ENCODE measurements at regions not wholly inside any gene's neighbourhood (a gene's known extent, or its start where the extent isn't known, plus 50 kb on each side); places are given as distances from the start of the nearest gene placed in this dataset.
"Not testable (repeated sequence)": the region's sequence is repeated elsewhere in the genome, so short reads cannot be mapped to it uniquely, and the experiment has no call there.

DNA sequence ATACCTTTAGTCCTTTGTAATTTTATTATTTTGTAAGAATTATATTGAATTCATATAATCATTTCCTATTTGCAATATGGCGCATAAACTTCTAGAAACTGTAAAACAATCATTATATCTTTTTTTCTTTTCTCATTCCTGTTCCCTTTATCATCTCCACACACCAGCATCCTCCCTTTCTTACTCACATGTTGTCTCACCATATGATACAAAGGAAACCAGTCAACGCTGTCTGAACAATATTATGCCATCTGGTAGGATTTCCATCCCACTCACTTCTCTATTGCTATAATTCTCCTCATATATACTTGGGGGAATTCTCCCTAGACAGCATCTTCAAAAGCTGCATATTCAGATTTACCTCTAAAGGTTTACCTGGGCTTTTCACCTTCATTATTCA lies 389.8 kb downstream of the NDFIP2 start:
- no peak for DNase-seq (ENCODE audit: low read depth)

DNA sequence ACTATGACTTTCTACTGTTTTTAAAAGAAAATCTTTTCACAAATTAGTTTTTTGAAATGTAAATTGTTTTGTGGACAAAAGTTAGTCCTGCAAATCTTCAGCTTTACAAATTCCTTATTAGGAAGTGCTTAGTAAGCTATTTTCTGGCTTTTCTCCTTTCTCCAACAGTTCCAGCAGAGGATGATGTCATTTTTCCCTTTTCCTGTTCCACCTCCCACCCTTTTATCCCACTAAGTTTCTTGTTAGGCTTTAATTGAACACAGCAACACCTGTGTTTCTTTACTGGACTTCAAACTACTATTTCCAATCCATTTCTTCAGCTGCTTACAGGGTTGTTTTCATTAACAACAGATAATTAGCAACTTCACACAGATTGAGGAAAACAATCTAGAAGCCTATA lies 389.2 kb downstream of the NDFIP2 start:
- no peak for DNase-seq (ENCODE audit: low read depth)

DNA sequence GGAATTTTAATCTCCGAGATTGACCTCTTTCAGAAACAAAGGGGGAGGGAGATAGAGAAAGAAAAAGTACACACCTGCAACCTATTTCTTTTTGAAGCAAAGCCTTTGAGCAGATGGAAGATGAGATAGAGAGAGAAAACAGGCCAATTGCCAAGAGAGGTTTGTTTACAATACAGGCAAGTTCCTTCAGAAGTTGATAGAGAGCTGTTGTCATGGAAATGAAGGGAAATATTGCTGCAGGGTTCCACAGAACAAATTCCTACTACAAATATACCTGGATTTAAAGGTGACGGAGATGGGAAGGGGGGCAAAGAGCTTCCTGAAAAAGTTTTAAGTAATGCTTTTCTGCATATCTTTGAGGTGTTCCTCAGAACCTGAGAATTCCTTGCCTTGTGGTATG lies 388.4 kb downstream of the NDFIP2 start:
- no peak for DNase-seq (ENCODE audit: low read depth)

DNA sequence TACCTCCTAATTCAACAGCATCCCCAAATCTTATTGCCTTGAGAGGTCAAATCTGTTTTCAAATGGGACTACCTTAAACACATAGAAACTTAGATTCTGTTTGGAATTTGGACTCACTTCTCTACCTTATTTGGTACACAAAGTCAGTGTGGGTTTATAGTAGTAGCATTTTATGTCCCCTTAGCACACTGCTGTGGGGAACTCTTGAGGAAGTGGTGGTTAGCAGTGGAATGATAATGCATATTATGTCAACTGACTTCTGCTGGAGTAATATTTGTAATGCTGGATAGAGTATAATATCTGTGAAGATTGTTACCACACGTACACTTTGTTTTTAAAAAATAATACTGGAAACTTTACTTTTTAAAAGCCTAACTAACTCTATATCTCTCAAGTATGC lies 386.3 kb downstream of the NDFIP2 start:
- DNase-seq (ENCODE audit: low read depth): no peak

DNA sequence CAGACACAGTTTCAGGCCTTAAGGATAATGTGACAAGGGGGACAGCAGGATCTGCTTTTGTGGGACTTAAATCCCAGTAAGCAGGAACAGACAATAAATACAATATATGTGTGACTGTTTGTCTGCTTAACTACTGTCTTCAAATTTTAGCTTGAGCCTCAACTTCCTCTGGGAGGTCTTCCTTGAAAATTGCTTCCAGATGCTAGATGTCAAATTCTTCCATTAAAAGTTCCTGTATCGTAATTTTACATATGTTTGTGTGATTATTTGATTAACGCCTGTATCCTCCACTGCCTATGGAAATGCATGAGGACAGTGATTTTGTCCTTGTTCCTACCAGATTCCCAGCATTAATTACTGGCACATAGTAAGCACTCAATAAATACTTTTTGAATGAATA lies 385.5 kb downstream of the NDFIP2 start:
- no peak for DNase-seq (ENCODE audit: low read depth)

DNA sequence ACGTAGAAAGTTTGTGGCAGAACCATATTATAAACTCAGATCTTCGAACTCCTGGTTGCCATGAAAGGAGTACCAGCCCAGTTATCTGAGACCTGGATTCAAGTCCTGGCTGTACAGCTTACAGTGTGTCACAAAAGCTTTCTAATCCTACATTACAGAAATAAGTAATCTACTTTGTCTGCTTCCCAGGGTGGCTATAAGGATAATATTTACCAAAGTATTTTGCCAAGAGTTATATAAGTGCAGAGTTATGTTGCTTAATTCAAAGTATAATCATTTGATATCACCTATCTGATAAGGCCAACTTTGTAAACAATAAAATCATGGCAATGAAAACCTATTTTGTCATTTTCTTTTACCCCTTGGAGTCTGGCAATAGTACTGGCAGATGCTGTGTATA lies 381.6 kb downstream of the NDFIP2 start:
- no peak for DNase-seq (ENCODE audit: low read depth)

DNA sequence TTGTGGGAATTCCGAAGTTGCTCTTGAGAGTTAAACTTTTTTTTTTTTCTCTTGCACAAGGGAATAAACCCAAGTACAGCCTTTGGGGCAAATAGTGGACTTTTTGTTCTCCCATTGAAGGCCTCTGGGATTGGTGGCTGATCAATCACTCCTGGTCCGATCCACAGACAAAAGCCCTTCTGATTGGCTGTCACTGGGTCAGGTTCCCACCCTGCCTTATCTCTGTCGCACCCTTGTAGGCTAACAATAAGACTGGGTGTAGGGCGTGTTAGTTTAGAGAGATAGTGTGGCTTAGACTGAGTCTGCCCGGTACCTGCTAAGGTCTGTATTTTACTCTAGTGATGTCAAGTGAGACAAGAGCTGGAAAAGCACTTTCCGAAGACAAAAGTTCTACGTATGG lies 380.8 kb downstream of the NDFIP2 start:
- DNase-seq (ENCODE audit: low read depth): no peak

DNA sequence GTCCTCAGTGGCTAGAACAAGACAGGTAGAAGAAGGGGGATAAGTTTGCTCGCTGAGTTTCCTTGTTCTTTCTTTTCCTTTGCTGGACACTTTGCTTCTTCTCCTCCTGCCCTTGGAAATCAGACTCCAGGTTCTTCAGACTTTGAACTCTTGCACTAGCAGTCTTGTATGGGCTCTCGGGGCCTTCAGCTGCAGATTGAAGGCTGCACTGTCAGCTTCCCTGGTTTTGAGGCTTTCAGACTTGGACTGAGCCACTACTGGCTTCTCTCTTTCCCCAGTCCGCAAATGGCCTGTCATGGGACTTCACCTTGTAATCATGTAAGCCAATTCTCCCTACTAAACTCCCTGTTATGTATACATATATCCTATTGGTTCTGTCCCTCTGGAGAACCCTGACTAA lies 379.8 kb downstream of the NDFIP2 start:
- DNase-seq (ENCODE audit: low read depth): no peak

DNA sequence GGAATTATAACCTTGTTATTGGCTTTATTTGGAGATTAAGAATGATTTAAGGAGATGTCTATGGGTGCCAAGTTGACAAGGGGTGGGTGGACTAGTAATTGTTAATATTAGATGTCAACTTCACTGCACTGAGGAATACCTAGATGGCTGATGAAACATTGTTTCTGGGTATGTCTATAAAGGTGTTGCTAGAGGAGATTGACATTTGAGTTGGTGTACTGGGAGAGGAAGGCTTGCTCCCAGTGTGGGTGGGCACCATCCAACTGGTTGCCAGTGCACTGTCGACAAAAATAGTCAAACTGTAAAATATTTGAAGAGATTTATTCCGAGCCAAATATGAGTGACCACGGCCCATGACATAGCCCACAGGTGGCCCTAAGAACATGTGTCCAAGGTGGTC lies 378.8 kb downstream of the NDFIP2 start:
- DNase-seq (ENCODE audit: low read depth): no peak

DNA sequence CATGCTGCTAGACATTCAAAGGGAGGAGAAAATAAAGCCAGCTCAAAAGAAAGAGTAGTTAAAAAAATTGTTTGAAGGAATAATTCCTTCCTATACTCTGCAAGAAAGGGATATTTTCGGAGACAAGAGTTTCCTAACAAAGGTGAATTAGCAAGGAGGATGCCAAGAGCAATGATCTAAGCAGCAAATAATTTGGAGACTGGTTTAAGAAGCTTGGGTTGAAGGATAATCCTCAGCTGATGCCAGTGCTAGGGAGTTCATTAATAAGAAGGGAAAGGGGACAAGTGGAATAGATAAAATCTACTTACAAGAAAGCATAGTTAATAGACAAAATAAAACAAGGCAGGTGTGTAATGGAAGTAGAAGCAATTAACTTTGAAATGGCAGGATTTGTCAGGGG lies 372.3 kb downstream of the NDFIP2 start:
- no peak for DNase-seq (ENCODE audit: low read depth)

DNA sequence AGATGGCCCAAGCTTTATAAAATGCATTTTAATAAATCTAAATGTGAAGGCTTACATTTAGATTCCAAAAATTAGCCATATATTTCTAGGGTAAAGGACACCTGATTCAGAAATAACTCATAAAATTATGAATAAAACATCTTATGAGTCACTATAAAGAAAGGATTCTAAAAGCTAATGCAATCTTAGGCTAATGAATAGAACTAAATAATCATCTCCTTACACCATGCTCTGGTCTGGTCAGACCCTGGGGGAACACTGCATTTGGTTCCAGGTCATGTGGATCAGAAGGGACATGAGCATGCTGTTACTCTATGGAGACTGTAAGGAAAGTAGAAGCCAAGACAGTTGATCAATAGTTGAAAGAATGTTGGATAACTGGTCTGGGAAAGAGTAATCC lies 370.4 kb downstream of the NDFIP2 start:
- DNase-seq (ENCODE audit: low read depth): no peak

DNA sequence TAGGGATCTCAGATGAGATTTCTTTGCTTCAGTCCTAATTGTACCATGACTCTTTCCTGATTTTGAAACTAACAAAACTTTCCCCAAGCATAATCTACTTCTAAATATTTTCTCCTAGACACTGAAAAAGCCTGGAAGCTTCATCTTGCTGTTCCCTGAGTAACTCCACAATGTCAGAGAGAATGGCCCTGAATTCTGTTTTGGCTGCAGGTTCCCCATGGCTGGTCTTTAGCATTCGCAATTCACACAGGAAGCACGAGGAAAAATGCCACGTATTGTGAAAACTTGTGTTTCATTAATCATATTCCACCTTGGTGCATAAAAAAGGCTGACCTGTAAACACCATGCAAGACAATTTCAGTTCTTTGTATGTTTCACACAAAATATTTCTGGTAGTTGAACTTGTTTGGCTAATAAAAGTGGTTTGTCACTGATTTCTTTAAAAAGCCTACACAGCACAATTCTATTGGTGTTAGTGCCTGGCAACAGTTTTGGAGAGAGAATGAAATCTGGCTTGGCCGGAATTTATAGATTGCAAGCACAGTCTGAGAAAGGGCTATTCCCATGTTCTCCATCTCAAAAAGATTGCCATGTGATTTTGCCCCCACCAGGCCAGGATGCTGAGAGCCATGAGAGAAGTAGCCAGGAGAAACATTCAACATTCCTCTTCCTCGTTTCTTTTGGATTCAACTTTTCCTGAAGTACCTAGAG lies 367.1 kb downstream of the NDFIP2 start:
- no peak for DNase-seq (ENCODE audit: low read depth)

DNA sequence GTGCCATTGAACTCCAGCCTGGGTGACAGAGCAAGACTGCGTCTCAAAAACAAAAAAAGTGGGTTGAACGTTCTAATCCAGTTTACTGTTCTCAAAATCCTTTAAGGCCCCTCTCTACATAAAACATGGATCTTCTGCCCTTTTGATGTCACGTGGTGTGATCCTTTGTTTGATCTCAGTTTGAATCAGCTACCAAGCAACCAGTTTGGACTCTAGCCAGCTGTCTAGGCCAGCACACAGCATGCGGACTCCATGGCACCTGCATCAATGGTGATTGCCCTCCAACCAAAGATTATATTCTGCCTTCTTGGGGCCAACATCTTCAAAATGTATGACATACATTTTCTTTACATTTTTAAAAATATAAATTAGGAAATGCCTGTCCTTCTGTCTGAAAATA lies 365.4 kb downstream of the NDFIP2 start:
- no peak for DNase-seq (ENCODE audit: low read depth)

DNA sequence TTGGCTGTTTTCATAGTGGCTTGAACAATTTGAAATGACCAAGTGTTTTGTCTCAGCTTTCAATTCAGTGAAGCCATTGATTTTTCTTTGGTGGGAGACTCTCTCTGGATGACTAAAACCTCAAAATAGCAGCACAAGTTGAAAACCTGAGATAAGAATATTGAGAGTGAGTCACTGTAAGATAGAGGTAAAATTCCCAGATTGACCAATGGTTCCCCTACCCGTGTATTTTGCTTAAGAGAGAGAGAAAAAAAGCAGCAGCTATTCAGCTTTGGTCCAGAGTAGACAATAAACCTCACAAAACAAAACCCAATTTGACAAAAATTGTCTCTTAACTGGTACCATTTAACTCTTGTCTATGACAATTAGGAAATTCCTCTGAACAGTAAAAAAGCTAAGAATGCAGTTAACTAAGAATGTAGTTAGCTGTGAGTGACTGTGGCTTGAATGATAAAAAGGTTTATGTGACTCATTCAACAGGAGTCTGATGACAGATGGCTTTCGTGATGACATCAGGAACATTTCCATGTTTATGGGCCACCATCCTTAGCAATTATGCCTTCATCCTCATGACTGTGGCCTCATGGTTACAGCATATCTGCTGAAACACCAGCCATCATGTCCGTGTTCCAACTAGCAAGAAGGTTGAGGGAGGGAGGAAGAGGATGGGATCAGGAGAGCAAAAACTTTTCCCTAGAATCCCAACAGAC lies 356.9 kb downstream of the NDFIP2 start:
- peak; percentile 66 for DNase-seq (ENCODE audit: low read depth)

DNA sequence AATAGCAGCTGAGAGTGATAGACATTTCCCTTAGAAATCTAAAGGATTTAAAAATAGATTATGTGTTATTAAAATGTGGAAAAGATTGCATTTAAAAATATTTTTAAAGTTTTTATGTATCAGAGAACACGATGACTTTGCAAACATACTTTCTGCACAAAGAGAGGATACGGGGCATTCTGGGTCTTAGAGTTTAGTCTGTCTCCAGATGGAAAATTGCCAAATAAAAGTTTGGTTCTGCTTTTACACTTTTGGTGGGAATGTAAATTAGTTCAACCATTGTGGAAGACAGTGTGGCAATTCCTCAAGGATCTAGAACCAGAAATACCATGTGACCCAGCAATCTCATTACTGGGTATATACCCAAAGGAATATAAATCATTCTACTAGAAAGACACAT lies 355.2 kb downstream of the NDFIP2 start:
- not testable (repeated sequence) for DNase-seq (ENCODE audit: low read depth)

DNA sequence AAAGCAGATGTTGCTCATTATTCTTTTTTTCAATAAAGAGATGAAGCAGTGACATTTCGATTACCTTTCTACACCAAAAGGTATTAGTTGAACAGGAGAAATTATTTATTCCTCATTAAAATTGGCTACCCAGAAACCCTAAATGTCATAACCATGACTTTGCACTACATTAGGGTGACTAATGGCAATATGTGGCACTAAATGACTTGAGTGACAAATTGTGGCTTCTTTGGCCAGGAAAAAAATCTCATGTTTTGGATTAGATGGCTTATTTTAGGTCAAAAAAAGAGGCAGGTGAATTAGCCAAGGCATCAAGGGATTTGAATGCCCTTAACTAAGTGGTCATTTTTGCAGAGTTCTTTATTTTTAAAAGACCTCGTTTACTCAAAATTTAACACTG lies 353.9 kb downstream of the NDFIP2 start:
- no peak for DNase-seq (ENCODE audit: low read depth)

DNA sequence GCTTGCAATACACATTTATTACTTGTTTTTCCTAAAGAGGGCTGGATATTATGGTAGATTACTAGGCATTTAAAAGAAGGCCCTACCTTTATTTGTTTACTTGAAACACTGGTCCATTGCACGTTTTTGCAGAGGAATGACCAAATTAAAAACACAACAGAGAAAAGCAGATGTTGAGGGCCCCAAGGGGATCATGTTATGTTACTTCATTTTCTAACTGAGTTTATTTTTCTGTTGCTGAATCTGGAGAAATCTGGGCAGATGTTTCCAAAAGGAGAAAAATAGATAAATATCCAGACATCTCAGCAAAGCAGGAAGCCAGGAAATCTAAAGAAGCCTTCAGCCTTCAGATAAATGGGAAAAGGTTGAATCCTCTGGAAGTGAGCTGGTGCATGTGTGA lies 353.0 kb downstream of the NDFIP2 start:
- no peak for DNase-seq (ENCODE audit: low read depth)

DNA sequence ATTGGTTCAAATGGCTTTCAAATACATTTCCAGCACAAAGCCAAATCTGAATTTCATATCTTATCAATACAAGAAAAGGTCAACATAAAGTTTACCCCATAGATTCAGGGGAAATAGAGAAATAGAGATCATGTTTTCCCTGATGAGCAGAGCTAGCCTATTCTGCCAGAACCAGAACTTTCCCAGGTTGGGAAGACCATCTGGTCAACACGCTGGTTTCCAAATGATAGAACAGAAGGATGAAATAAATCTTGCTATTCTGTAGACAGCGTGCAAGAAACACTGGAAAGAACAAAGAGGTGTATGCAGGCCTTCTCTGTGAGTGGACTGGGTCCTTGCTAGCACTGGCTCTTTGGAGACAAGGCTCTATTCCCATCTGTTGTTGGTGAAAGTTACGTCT lies 350.6 kb downstream of the NDFIP2 start:
- DNase-seq (ENCODE audit: low read depth): no peak

DNA sequence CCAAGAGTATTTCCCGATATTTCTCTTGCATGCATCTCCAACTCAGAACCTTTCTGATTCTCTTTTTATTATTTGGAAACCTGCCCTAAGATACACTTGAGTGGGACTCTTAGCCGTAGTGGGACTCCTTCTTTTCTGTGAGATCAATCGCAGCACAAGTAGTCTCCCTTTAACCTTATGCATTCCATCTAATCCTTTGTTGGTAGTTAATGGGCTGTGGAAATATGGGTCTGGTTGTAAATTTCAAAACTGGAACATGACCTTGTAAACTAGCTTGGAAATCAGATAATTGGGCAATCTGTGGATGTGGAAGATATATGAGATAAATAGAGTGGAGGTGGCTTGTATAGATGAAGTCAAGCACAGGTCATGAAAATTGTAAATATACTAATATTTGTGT lies 350.0 kb downstream of the NDFIP2 start:
- DNase-seq (ENCODE audit: low read depth): no peak

DNA sequence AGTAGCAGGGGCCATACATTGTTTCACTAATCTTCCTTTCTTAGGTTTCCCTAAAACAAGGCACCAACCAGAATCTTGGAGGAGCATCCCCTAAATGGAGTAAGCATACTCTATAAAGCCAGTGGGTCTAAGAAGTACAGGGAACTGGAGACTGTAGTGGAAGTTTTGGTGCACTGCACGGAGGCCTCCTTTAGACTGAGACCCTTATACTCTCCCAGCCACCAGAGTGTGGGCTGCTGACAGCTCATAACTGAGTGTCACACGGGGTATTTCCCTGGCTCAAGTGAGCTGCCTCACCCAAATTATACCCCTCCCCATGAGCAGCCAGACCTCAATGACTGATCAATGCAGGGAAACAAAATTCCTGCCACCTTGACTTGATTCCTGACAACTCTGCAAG lies 349.5 kb downstream of the NDFIP2 start:
- DNase-seq (ENCODE audit: low read depth): no peak

DNA sequence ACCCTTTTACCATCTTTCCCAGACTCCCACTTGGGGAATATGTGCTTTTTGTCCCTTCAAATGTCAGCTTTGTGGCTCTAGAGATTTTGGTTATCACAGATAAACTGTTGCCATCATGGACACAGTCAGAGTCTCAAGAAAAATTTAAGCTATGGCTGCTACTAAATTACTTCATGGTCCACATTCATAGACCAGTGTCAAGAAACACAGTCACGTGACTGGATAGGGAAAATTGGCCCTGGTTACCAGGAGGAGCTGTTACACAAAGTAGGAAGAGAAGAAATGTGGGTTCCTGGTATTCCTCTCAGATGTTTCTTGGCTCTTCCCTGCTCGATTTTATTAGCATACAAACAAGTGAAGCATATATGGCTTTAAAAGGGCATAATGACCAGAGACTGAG lies 348.9 kb downstream of the NDFIP2 start:
- DNase-seq (ENCODE audit: low read depth): no peak

DNA sequence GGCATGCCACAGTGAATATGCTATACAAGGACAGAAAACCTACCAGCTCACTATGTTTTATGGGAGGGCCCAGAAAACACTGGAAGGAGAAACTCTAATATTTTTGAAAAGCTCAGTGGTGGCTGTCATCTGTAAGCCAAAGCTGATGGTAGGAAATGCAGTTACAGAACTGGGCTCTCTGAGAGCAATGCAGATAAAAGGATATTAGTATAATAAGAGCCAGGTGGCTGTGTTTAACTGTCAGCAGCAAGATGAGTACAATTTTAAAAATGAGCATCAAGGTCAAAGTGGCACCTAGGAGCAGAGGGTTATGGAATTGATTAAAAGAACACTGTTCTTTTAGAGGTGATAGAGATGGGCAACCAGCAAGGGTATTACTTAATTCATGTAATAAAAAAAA lies 345.0 kb downstream of the NDFIP2 start:
- no peak for DNase-seq (ENCODE audit: low read depth)

DNA sequence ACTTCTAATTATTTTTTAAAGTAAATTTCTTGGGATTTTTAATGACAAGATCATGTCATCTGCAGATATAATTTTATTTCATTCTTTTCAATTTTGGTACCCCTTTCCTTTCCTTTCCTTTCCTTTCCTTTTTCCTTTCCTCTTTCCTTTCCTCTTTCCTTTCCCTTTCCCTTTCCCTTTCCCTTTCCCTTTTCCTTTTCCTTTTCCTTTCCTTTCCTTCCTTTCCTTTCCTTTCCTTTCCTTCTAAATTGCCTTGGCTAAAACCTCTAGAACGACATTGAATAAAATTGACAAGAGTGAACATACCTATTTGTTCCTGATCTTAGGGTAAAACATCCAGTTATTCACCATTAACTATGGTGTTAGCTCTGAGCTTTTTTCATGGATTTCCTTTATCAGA lies 334.1 kb downstream of the NDFIP2 start:
- DNase-seq (ENCODE audit: low read depth): no peak

Measured in GM04504 (cell line).